GM19328 (cell line): ENCODE measurements at regions not wholly inside any gene's neighbourhood (a gene's known extent, or its start where the extent isn't known, plus 50 kb on each side); places are given as distances from the start of the nearest gene placed in this dataset.

Experiments used
- ATAC-seq: cut with Tn5 transposase; IDR thresholded peaks from one replicate; pipeline ENCODE4 v1.9.1; 2021; ENCODE audit warnings: mild to moderate bottlenecking, moderate library complexity; ENCODE audit not compliant: unreplicated experiment

DNA sequence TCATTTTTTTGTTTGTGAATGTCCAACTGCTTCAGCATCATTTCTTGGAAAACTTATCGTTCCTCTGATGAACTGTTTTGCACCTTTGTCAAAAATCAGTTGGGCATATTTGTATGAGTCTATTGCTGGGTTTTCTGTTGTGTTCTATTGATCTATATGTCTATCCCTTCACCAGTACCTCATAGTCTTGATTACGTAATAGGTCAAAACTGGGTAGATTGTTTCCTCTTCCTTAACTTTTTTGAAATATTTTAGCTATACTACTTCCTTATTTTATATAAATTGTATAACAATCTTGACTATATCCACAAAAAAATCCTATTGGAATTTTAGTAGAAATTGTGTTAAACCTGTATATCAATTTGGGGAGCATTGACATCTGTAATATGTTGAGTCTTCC is 104.1 kb upstream of the PALS2 start:
- ATAC-seq = no peak

GRCh38 chr7:24472093-24472492 is 101.2 kb upstream of the PALS2 start:
- ATAC-seq = no peak

DNA sequence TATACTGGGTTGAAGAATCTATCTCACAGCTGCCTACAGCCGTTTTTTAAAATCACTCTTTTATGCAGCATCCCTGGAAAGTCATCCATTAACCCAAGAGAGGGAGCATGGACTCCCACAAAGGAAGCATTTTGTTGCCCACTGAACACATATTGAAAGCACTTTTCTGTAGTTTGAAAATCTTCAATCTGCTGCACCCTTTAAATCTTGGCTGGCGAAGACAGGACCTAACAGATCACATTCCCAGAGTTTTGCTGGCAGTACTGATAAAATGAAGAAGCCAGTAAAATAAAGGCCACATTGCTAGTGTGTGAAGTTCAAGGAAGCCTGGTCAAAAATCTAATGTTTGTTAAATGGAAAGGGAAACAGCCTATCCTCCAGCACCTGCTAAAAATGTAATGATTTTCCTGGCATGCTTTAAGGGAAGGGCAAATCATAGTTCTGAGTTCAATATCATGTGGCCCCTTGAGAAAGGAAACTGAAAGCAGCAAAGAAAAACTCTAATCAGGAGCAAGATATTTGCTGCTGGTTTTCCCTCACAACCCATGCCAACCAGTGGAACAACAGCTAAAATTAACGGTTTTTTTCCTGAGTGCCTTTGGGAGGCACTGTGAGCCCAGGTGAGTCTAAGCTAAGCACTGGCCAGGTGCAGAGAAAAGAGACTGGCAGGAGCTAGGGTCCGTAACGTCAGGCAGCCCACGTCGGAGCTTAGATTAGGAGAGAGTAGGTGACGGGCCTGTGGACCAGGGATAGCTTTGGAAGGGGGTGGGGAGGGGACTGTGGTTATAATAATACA is 97.9 kb upstream of the PALS2 start:
- ATAC-seq = no peak

DNA sequence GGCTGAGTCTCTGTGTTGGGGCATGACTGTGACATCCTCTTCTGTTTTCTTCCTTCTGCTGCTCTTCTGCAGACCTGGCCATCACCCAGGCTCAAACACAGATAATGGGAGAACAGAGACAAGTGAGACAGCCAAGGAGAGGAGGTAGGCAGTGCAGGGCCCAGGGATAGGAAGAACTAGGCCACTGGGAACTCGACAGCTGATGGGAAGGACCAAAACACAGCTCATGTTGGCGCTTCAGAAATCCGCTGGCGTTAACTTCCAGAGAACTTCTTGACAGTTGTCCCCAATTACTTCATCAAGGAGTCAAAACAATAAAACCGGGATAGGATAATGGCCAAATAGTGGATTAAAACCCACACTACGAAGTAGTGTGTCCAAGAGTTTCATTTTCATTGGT is 97.0 kb upstream of the PALS2 start:
- ATAC-seq = no peak

GRCh38 chr7:24477398-24478136 is 95.7 kb upstream of the PALS2 start:
- ATAC-seq = no peak

DNA sequence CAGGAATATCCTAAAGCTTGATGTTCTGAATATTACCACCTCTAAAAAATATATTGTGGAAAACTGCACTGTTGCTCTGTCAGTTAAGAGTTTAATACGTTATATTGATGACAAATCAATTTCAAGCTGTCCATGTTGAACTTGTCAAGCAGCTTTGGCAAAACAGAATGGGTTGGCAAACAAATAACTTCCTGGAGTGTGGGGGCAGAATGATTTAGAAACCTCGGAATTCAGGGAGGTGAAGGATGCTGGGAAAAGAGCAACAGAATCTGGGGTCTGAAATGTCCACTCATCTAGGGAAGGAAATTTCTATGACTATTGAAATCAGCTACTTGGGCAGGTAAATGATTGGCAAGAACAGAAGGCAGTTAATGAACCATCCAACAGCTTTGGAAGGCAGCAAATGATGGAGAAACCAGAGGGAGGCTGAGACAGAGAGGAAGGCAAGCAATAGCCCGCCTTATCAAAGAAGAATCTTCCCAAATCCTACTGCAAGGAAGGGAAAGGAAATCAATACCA is 95.1 kb upstream of the PALS2 start:
- no peak for ATAC-seq

DNA sequence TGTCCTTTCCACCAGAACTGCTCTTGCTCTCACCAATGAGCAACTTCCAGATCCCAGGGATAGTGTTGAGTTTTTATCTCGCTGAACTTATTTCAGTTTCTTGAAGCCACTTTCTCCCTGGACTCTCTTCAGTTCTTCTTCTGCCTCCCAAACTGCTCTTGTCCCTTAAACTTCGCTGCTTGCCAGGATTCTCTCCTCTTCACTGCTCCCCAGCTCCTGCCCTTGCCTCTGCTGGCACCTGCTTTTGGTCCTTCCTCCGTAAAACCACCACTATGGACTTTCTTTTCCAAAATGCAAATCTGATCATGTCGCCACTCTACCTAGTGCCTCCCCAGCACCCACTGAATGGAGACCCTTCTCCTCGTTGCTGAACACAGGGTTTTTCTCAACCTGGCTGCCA is 92.8 kb upstream of the PALS2 start:
- ATAC-seq = no peak

- ATAC-seq = no peak
These were observed 89.4 kb upstream of the PALS2 start for GRCh38 chr7:24483804-24484203.

DNA sequence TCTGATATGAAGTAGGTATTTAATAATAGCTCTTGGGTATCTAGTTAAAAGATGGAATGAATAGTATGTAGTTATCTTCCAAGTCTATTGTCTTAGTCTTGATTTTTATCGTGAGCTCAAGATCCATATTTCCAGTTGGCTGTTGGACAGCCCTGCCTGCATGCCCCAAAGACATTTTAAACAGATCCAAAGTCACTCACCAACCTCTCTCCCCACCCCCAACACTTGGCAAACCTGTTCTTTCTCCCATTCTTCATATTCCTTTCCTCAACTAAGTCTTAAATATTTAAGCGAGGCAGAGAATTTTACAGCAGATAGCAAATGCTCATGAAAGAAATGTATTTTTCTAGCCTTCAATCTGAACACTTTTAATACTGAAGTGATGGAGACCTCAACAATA is 80.7 kb upstream of the PALS2 start:
- no peak for ATAC-seq

GRCh38 chr7:24494832-24495231 is 78.4 kb upstream of the PALS2 start:
- ATAC-seq = no peak

DNA sequence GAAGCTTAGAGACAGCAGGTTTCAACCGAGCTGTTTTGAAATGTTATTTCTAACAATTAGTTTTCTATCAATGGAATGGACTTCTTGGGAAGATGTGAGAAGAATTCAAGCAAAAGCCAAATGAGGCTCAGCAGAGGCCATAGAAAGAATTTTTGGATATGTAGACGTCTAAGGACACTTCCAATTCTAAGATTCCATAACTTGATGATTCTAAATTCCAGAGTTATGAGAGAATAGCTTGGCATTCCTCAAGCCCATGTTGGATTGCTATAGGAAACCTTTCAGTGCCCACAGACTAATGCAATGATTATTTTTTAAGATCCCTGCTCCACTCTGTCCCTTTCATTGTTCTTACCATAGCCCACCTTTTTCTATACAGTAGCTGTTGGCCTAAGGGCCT is 77.2 kb upstream of the PALS2 start:
- no peak for ATAC-seq

DNA sequence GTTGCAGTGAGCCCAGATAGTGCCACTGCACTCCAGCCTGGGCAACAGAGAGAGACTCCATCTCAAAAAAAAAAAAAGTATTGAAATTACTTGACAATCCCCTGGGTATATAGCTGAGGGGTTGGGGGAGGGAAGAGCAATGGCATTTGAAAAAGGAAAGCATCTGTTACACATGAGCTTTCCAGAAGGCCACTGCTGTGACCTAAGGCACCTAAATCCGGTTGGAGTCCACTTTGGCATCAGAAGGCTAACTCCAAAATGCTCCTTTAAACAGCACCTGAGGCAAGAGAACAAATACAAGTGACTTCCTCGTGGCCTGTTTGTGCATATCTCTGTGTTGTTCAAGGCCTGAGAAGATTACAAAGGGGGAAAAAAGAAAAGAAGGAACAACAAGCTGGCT is 74.8 kb upstream of the PALS2 start:
- ATAC-seq = no peak

- ATAC-seq = no peak
These were observed 73.4 kb upstream of the PALS2 start for GRCh38 chr7:24499871-24500270.

DNA sequence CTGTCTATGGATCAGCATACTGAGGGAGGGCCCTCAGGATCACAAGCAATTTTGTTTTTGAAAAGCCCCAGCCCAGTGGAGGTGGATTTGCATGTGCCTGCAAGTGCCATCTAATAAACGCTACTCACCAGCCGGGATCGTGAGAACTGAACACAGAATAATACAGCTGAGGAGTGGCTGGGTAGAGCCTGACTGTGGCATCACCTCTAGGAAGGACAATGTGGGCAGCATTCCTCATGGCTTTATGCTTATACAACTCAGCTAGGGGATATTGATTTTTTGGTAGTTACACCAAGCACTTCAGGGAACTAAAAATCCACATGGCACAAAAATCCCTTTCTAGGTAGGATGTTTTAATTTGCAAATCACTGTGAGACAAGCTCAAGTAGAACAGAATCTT is 72.7 kb upstream of the PALS2 start:
- no peak for ATAC-seq

GRCh38 chr7:24501009-24501408 is 72.2 kb upstream of the PALS2 start:
- no peak for ATAC-seq

- ATAC-seq = no peak
These were observed 71.7 kb upstream of the PALS2 start for GRCh38 chr7:24501443-24502134.

- ATAC-seq = no peak
These were observed 71.1 kb upstream of the PALS2 start for GRCh38 chr7:24502135-24502488.

DNA sequence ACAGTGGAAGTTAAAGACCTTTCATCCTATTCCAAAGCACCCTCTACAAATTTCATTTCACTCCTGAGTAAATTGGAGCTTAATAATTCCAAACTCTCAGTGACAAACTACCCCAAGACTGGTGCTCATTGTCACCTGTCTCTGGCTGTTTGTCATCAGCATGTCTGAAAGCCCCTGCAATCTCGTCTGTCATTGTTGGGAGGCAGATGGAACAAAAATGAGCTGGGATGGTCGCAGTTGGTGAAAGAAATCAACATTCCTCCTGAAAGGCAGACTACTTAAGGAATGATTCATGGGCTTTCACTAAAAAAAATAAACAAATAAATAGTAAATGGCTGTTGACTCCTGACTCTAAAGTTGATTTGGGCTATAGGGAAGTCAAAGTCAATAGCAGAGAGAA is 69.7 kb upstream of the PALS2 start:
- no peak for ATAC-seq

- no peak for ATAC-seq
These were observed 69.2 kb upstream of the PALS2 start for GRCh38 chr7:24504040-24504439.

GRCh38 chr7:24504836-24505235 is 68.4 kb upstream of the PALS2 start:
- no peak for ATAC-seq

GRCh38 chr7:24505968-24506367 is 67.3 kb upstream of the PALS2 start:
- ATAC-seq = no peak

- ATAC-seq = no peak
These were observed 64.9 kb upstream of the PALS2 start for GRCh38 chr7:24508316-24508715.
